GM12878 (cell line): ENCODE measurements at regions not wholly inside any gene's neighbourhood (a gene's known extent, or its start where the extent isn't known, plus 50 kb on each side); places are given as distances from the start of the nearest gene placed in this dataset.

Experiments
- ETV6 ChIP-seq, 2 experiments: fragments of 450-650 bp in 1 of 2; IDR thresholded peaks in 1 of 2; conservative IDR thresholded peaks in 1 of 2; 2 replicates each; pipeline ENCODE4 v1.6.1; 2014; ENCODE audit warnings: antibody characterized with exemption in 1 of 2, borderline replicate concordance in 1 of 2, low read depth in 1 of 2, mild to moderate bottlenecking in 1 of 2, moderate library complexity in 1 of 2
- EZH2 ChIP-seq: IDR thresholded peaks from 2 replicates; pipeline ENCODE4 v1.6.1; 2012; ENCODE audit warnings: low read depth, mild to moderate bottlenecking, control low read depth, inconsistent platforms, low read length, borderline replicate concordance; ENCODE audit not compliant: control insufficient read depth
- FOXM1 ChIP-seq: IDR thresholded peaks from 2 replicates; pipeline ENCODE4 v1.6.1; 2012; ENCODE audit warnings: low read depth, mild to moderate bottlenecking, inconsistent platforms, low read length, moderate library complexity
- GABPA ChIP-seq: IDR thresholded peaks from 2 replicates; pipeline ENCODE4 v1.6.1; 2014; ENCODE audit warnings: antibody characterized with exemption, low read depth, mild to moderate bottlenecking, inconsistent platforms
- POLR2AphosphoS5 ChIP-seq: IDR thresholded peaks from 2 replicates; pipeline ENCODE4 v1.6.1; 2011; ENCODE audit warnings: mild to moderate bottlenecking, low read length, inconsistent platforms
- RFX5 ChIP-seq: IDR thresholded peaks from 2 replicates; pipeline ENCODE4 v1.6.1; 2011; ENCODE audit warnings: low read depth, low read length, improper control_type of control experiment
- TF ChIP-seq, protein P1 (sequence below), 3 experiments: IDR thresholded peaks in 2 of 3; conservative IDR thresholded peaks in 1 of 3; 2 replicates each; pipeline ENCODE4 v1.5.1; 2011; ENCODE audit warnings: low read depth in 3 of 3, low read length in 3 of 3, mild to moderate bottlenecking in 3 of 3, control low read depth in 2 of 3, moderate library complexity in 2 of 3, inconsistent platforms in 1 of 3, mixed read lengths in 1 of 3; ENCODE audit not compliant: control insufficient read depth in 2 of 3, insufficient read depth in 1 of 3; ENCODE audit errors: extremely low read depth in 1 of 3
- TF ChIP-seq, protein P2 (sequence below): IDR thresholded peaks from 2 replicates; pipeline ENCODE4 v1.6.1; 2011; ENCODE audit warnings: mild to moderate bottlenecking, low read depth, low read length, moderate library complexity; ENCODE audit not compliant: insufficient replicate concordance

DNA sequence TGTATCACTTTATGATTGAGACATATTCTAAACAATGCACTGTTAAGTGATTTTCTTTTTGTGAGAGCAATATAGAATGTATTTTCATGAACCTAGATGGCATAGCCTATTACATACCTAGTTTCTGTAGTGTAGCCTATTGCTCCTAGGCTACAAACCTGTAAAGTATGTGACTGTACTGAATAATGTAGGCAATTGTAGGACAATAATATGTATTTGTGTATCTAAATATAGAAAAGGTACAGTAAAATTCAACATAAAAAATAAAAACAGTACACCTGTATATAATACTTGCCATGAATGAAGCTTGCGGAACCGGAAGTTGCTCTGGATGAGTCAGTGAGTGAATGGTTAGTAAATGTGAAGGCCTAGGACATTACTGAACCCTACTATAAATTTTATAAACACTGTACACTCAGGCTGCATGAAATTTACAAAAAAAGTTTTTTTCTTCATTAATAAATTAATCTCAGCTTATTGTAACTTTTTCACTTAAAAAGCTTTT lies 106.7 kb downstream of the VSIG4 start:
- TF ChIP-seq GABPA (no peak), ETV6 (conservative IDR thresholded peaks at IDR 0.05 in 1 of 2, IDR thresholded peaks at IDR 0.05 in 1 of 2; ENCODE audit: borderline replicate concordance in 1 of 2, low read depth in 1 of 2) (no peak), EZH2 (no peak), POLR2AphosphoS5 (no peak), RFX5 (no peak), FOXM1 (no peak)
- TF ChIP-seq, protein P1, sequence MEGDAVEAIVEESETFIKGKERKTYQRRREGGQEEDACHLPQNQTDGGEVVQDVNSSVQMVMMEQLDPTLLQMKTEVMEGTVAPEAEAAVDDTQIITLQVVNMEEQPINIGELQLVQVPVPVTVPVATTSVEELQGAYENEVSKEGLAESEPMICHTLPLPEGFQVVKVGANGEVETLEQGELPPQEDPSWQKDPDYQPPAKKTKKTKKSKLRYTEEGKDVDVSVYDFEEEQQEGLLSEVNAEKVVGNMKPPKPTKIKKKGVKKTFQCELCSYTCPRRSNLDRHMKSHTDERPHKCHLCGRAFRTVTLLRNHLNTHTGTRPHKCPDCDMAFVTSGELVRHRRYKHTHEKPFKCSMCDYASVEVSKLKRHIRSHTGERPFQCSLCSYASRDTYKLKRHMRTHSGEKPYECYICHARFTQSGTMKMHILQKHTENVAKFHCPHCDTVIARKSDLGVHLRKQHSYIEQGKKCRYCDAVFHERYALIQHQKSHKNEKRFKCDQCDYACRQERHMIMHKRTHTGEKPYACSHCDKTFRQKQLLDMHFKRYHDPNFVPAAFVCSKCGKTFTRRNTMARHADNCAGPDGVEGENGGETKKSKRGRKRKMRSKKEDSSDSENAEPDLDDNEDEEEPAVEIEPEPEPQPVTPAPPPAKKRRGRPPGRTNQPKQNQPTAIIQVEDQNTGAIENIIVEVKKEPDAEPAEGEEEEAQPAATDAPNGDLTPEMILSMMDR (IDR thresholded peaks at IDR 0.05 in 2 of 3, conservative IDR thresholded peaks at IDR 0.05 in 1 of 3; ENCODE audit: control insufficient read depth in 2 of 3, extremely low read depth in 1 of 3, insufficient read depth in 1 of 3, low read depth in 3 of 3, low read length in 3 of 3): no peak
- TF ChIP-seq, protein P2, sequence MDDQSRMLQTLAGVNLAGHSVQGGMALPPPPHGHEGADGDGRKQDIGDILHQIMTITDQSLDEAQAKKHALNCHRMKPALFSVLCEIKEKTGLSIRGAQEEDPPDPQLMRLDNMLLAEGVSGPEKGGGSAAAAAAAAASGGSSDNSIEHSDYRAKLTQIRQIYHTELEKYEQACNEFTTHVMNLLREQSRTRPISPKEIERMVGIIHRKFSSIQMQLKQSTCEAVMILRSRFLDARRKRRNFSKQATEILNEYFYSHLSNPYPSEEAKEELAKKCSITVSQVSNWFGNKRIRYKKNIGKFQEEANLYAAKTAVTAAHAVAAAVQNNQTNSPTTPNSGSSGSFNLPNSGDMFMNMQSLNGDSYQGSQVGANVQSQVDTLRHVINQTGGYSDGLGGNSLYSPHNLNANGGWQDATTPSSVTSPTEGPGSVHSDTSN: no peak
